ENCODE measurements at regions not wholly inside any gene's neighbourhood (a gene's known extent, or its start where the extent isn't known, plus 50 kb on each side); places are given as distances from the start of the nearest gene placed in this dataset.
"Not testable (repeated sequence)": the region's sequence is repeated elsewhere in the genome, so short reads cannot be mapped to it uniquely, and the experiment has no call there.

- H3K79me2 ChIP-seq (ENCODE audit: insufficient read depth, low read length) = no peaks in the 10 kb centered on the region
- TF ChIP-seq, protein P1, sequence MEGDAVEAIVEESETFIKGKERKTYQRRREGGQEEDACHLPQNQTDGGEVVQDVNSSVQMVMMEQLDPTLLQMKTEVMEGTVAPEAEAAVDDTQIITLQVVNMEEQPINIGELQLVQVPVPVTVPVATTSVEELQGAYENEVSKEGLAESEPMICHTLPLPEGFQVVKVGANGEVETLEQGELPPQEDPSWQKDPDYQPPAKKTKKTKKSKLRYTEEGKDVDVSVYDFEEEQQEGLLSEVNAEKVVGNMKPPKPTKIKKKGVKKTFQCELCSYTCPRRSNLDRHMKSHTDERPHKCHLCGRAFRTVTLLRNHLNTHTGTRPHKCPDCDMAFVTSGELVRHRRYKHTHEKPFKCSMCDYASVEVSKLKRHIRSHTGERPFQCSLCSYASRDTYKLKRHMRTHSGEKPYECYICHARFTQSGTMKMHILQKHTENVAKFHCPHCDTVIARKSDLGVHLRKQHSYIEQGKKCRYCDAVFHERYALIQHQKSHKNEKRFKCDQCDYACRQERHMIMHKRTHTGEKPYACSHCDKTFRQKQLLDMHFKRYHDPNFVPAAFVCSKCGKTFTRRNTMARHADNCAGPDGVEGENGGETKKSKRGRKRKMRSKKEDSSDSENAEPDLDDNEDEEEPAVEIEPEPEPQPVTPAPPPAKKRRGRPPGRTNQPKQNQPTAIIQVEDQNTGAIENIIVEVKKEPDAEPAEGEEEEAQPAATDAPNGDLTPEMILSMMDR (conservative IDR thresholded peaks at IDR 0.05; ENCODE audit: low read length) = no peak
- no peak for TF ChIP-seq EZH2phosphoT487 (IDR thresholded peaks at IDR 0.05; ENCODE audit: borderline replicate concordance)
- no peaks in the 10 kb centered on the region for H3K9me3 ChIP-seq (ENCODE audit: insufficient read depth, low read depth, low read length)
- H3K9me2 ChIP-seq (replicated peaks; ENCODE audit: low read depth, low read length) = no peaks in the 10 kb centered on the region
- H3K36me3 ChIP-seq (ENCODE audit: insufficient read depth, low read length) = no peaks in the 10 kb centered on the region
- no peak overlapping the region for H2AFZ ChIP-seq (ENCODE audit: low read length)
- H4K20me1 ChIP-seq (ENCODE audit: insufficient read depth, low read length, poor library complexity, severe bottlenecking) = no peaks in the 10 kb centered on the region
- no peak overlapping the region for H3K4me2 ChIP-seq (ENCODE audit: low read depth, low read length, poor library complexity, severe bottlenecking)
- H3K27me3 ChIP-seq (ENCODE audit: insufficient read depth, low read length, poor library complexity, severe bottlenecking) = no peaks in the 10 kb centered on the region
- no peak overlapping the region for H3K9ac ChIP-seq (ENCODE audit: low read depth, low read length, poor library complexity, severe bottlenecking)
- no peaks in the 10 kb centered on the region for H3F3A ChIP-seq (ENCODE audit: low read depth)
- H3K4me3 ChIP-seq (ENCODE audit: low read length, poor library complexity, severe bottlenecking) = no peak overlapping the region
- peaks cover 16% of the 10 kb centered on the region for H3K4me1 ChIP-seq (ENCODE audit: insufficient read depth, low read length, poor library complexity, severe bottlenecking)
Measured at GRCh38 chr12:9509464-9510161, 98.1 kb downstream of the KLRB1 start.

DNA sequence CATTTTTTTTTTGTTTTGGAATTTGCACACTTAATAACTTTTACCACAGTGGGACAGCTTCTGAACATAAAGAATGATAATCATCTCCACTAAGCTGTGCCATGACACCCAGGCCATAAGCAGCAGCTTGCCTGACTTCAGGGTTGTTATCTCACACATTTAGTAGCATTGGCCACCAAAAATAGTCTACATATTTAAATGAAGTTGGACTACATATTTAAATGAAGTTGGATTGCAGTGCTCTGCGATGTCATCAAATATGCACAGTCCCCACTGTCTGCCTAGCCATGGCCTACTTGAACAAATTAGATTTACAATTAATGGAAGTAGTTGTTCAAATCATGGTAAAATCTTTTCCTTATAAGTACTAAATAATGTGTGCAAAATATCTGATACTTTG, 101.0 kb downstream of the KLRB1 start:
- no peaks in the 10 kb centered on the region for H4K20me1 ChIP-seq (ENCODE audit: insufficient read depth, low read length, poor library complexity, severe bottlenecking)
- no peak overlapping the region for H3K9ac ChIP-seq (ENCODE audit: low read depth, low read length, poor library complexity, severe bottlenecking)
- no peaks in the 10 kb centered on the region for H3K27me3 ChIP-seq (ENCODE audit: insufficient read depth, low read length, poor library complexity, severe bottlenecking)
- TF ChIP-seq, protein P1 (conservative IDR thresholded peaks at IDR 0.05; ENCODE audit: low read length) = no peak
- no peak for TF ChIP-seq EZH2phosphoT487 (IDR thresholded peaks at IDR 0.05; ENCODE audit: borderline replicate concordance)
- no peak overlapping the region for H3K4me3 ChIP-seq (ENCODE audit: low read length, poor library complexity, severe bottlenecking)
- no peaks in the 10 kb centered on the region for H3K79me2 ChIP-seq (ENCODE audit: insufficient read depth, low read length)
- H3F3A ChIP-seq (ENCODE audit: low read depth) = no peaks in the 10 kb centered on the region
- no peaks in the 10 kb centered on the region for H3K9me2 ChIP-seq (replicated peaks; ENCODE audit: low read depth, low read length)
- H3K36me3 ChIP-seq (ENCODE audit: insufficient read depth, low read length) = no peaks in the 10 kb centered on the region
- no peak overlapping the region for H2AFZ ChIP-seq (ENCODE audit: low read length)
- peaks cover 16% of the 10 kb centered on the region for H3K4me1 ChIP-seq (ENCODE audit: insufficient read depth, low read length, poor library complexity, severe bottlenecking)
- H3K4me2 ChIP-seq (ENCODE audit: low read depth, low read length, poor library complexity, severe bottlenecking) = no peak overlapping the region
- no peaks in the 10 kb centered on the region for H3K9me3 ChIP-seq (ENCODE audit: insufficient read depth, low read depth, low read length)

DNA sequence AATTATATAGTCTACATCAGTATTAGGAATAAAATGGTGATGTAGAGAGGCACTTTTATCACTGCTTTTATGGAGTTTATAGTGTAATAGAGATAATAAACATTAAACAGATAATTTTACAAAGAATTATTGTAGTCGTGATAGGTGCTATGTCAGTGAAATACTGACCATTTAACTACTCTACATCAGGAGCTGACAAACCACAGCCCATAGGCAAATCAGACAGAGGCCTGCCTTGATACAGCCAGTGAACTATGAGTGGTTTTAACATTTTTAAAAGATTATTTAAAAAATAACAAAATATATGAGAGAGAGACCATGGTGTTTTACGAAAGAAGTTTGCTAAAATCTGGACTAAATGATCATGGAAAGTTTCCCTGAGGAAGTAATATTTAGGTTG, 104.3 kb downstream of the KLRB1 start:
- H3K79me2 ChIP-seq (ENCODE audit: insufficient read depth, low read length); H3K4me3 ChIP-seq (ENCODE audit: low read length, poor library complexity, severe bottlenecking); H3K4me2 ChIP-seq (ENCODE audit: low read depth, low read length, poor library complexity, severe bottlenecking); H3K4me1 ChIP-seq (ENCODE audit: insufficient read depth, low read length, poor library complexity, severe bottlenecking); H4K20me1 ChIP-seq (ENCODE audit: insufficient read depth, low read length, poor library complexity, severe bottlenecking); H3K9me2 ChIP-seq (replicated peaks; ENCODE audit: low read depth, low read length); H3K9ac ChIP-seq (ENCODE audit: low read depth, low read length, poor library complexity, severe bottlenecking); H3K9me3 ChIP-seq (ENCODE audit: insufficient read depth, low read depth, low read length); H3F3A ChIP-seq (ENCODE audit: low read depth); H2AFZ ChIP-seq (ENCODE audit: low read length); H3K36me3 ChIP-seq (ENCODE audit: insufficient read depth, low read length); H3K27me3 ChIP-seq (ENCODE audit: insufficient read depth, low read length, poor library complexity, severe bottlenecking): not testable (repeated sequence)

DNA sequence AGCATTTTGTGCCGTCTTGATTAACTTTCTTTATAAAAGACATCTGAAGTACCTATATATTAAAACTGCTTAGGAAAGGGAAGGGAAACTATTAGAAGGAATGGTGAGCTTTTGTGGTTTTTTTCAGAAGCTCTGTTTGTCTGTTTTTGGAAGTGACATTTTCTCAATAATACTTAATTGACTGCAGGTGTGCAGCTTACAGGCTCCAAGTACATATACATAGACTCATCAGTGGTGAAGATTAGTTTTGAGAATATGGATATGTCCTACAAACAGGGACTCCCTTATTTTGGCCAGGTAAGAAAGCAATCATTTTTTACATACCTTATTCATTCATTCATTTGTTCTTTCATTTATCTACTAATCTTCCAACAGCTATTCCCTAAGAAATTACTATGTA, 104.9 kb downstream of the KLRB1 start:
- H3F3A ChIP-seq (ENCODE audit: low read depth); H3K27me3 ChIP-seq (ENCODE audit: insufficient read depth, low read length, poor library complexity, severe bottlenecking); H3K36me3 ChIP-seq (ENCODE audit: insufficient read depth, low read length); H3K4me1 ChIP-seq (ENCODE audit: insufficient read depth, low read length, poor library complexity, severe bottlenecking); H3K9ac ChIP-seq (ENCODE audit: low read depth, low read length, poor library complexity, severe bottlenecking); H3K9me3 ChIP-seq (ENCODE audit: insufficient read depth, low read depth, low read length); H3K9me2 ChIP-seq (replicated peaks; ENCODE audit: low read depth, low read length); H3K79me2 ChIP-seq (ENCODE audit: insufficient read depth, low read length); H3K4me3 ChIP-seq (ENCODE audit: low read length, poor library complexity, severe bottlenecking); H4K20me1 ChIP-seq (ENCODE audit: insufficient read depth, low read length, poor library complexity, severe bottlenecking); H3K4me2 ChIP-seq (ENCODE audit: low read depth, low read length, poor library complexity, severe bottlenecking); H2AFZ ChIP-seq (ENCODE audit: low read length): not testable (repeated sequence)

DNA sequence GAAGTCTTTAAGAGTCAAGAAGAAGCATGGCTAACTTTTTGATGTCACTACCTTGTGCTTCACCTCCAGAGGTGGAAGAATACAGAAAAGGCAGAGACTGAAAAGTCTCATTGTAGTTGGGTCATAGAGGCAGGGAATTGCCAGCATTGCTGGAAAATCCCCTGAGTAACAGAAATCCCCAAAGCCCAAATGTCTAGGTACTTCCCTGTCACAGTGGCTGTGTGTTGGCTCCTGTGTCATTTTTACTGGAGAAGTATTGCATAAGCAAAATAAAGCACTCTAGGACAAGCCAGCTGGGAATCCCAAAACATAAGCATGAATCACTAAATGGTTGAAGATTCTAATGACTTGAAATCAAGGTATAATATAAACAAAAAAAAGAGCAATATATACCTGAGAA, 114.4 kb downstream of the KLRB1 start:
- not testable (repeated sequence) for H3K9me3 ChIP-seq (ENCODE audit: insufficient read depth, low read depth, low read length); H3K4me3 ChIP-seq (ENCODE audit: low read length, poor library complexity, severe bottlenecking); H2AFZ ChIP-seq (ENCODE audit: low read length); H3K4me2 ChIP-seq (ENCODE audit: low read depth, low read length, poor library complexity, severe bottlenecking); H3K27me3 ChIP-seq (ENCODE audit: insufficient read depth, low read length, poor library complexity, severe bottlenecking); H4K20me1 ChIP-seq (ENCODE audit: insufficient read depth, low read length, poor library complexity, severe bottlenecking); H3K4me1 ChIP-seq (ENCODE audit: insufficient read depth, low read length, poor library complexity, severe bottlenecking); H3F3A ChIP-seq (ENCODE audit: low read depth); H3K9ac ChIP-seq (ENCODE audit: low read depth, low read length, poor library complexity, severe bottlenecking); H3K36me3 ChIP-seq (ENCODE audit: insufficient read depth, low read length); H3K79me2 ChIP-seq (ENCODE audit: insufficient read depth, low read length); H3K9me2 ChIP-seq (replicated peaks; ENCODE audit: low read depth, low read length)

- H3K4me2 ChIP-seq (ENCODE audit: low read depth, low read length, poor library complexity, severe bottlenecking); H3K27me3 ChIP-seq (ENCODE audit: insufficient read depth, low read length, poor library complexity, severe bottlenecking): not testable (repeated sequence)
Measured at GRCh38 chr12:9481289-9481688, 126.4 kb downstream of the KLRB1 start.

More at GRCh38 chr12:9481289-9481688, 126.4 kb downstream of the KLRB1 start:
- H3K9me3 ChIP-seq (ENCODE audit: insufficient read depth, low read depth, low read length); H2AFZ ChIP-seq (ENCODE audit: low read length); H3K36me3 ChIP-seq (ENCODE audit: insufficient read depth, low read length); H3K4me3 ChIP-seq (ENCODE audit: low read length, poor library complexity, severe bottlenecking); H3K79me2 ChIP-seq (ENCODE audit: insufficient read depth, low read length); H3K9me2 ChIP-seq (replicated peaks; ENCODE audit: low read depth, low read length); H3K9ac ChIP-seq (ENCODE audit: low read depth, low read length, poor library complexity, severe bottlenecking); H3K4me1 ChIP-seq (ENCODE audit: insufficient read depth, low read length, poor library complexity, severe bottlenecking); H4K20me1 ChIP-seq (ENCODE audit: insufficient read depth, low read length, poor library complexity, severe bottlenecking); H3F3A ChIP-seq (ENCODE audit: low read depth): not testable (repeated sequence)

Measured in Loucy (cell line).